ENCODE measurements at regions not wholly inside any gene's neighbourhood (a gene's known extent, or its start where the extent isn't known, plus 50 kb on each side); places are given as distances from the start of the nearest gene placed in this dataset.

DNA sequence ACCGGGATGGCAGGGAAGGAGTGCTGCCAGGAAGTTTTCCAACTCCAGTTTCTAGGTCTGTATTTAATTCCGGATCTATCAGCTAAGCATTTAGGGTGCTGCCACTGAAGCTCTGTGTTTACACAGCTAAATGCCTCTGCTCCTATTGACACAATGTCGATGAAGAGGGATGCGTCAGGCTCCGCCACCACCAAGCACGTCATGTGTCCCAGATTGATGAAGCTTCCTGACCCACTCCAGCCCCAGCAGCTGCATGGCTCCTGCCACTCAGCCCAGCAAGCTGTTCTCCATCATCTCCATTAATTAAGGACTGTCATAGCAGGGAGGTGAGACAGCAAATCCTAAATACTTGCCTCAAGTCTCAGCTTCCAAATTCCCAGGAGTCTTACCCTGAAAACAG is 435.2 kb upstream of the ZNF507 start:
- no peak for TF ChIP-seq TOE1 (CRISPR knock-in tag; IDR thresholded peaks at IDR 0.05)
- TF ChIP-seq, protein P1, sequence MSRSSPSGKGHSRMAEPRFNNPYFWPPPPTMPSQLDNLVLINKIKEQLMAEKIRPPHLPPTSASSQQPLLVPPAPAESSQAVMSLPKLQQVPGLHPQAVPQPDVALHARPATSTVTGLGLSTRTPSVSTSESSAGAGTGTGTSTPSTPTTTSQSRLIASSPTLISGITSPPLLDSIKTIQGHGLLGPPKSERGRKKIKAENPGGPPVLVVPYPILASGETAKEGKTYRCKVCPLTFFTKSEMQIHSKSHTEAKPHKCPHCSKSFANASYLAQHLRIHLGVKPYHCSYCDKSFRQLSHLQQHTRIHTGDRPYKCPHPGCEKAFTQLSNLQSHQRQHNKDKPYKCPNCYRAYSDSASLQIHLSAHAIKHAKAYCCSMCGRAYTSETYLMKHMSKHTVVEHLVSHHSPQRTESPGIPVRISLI (CRISPR knock-in tag; IDR thresholded peaks at IDR 0.05; ENCODE audit: borderline replicate concordance): no peak
- no peak for TF ChIP-seq ZNF572 (CRISPR knock-in tag; IDR thresholded peaks at IDR 0.05)
- TF ChIP-seq REXO4 (CRISPR knock-in tag; IDR thresholded peaks at IDR 0.05; ENCODE audit: borderline replicate concordance): no peak
- TF ChIP-seq YY1 (IDR thresholded peaks at IDR 0.05; ENCODE audit: insufficient read depth, insufficient replicate concordance, low read depth, low read length): no peak
- TF ChIP-seq, protein P2, sequence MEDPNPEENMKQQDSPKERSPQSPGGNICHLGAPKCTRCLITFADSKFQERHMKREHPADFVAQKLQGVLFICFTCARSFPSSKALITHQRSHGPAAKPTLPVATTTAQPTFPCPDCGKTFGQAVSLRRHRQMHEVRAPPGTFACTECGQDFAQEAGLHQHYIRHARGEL (CRISPR knock-in tag; IDR thresholded peaks at IDR 0.05): no peak
- TF ChIP-seq, protein P3, sequence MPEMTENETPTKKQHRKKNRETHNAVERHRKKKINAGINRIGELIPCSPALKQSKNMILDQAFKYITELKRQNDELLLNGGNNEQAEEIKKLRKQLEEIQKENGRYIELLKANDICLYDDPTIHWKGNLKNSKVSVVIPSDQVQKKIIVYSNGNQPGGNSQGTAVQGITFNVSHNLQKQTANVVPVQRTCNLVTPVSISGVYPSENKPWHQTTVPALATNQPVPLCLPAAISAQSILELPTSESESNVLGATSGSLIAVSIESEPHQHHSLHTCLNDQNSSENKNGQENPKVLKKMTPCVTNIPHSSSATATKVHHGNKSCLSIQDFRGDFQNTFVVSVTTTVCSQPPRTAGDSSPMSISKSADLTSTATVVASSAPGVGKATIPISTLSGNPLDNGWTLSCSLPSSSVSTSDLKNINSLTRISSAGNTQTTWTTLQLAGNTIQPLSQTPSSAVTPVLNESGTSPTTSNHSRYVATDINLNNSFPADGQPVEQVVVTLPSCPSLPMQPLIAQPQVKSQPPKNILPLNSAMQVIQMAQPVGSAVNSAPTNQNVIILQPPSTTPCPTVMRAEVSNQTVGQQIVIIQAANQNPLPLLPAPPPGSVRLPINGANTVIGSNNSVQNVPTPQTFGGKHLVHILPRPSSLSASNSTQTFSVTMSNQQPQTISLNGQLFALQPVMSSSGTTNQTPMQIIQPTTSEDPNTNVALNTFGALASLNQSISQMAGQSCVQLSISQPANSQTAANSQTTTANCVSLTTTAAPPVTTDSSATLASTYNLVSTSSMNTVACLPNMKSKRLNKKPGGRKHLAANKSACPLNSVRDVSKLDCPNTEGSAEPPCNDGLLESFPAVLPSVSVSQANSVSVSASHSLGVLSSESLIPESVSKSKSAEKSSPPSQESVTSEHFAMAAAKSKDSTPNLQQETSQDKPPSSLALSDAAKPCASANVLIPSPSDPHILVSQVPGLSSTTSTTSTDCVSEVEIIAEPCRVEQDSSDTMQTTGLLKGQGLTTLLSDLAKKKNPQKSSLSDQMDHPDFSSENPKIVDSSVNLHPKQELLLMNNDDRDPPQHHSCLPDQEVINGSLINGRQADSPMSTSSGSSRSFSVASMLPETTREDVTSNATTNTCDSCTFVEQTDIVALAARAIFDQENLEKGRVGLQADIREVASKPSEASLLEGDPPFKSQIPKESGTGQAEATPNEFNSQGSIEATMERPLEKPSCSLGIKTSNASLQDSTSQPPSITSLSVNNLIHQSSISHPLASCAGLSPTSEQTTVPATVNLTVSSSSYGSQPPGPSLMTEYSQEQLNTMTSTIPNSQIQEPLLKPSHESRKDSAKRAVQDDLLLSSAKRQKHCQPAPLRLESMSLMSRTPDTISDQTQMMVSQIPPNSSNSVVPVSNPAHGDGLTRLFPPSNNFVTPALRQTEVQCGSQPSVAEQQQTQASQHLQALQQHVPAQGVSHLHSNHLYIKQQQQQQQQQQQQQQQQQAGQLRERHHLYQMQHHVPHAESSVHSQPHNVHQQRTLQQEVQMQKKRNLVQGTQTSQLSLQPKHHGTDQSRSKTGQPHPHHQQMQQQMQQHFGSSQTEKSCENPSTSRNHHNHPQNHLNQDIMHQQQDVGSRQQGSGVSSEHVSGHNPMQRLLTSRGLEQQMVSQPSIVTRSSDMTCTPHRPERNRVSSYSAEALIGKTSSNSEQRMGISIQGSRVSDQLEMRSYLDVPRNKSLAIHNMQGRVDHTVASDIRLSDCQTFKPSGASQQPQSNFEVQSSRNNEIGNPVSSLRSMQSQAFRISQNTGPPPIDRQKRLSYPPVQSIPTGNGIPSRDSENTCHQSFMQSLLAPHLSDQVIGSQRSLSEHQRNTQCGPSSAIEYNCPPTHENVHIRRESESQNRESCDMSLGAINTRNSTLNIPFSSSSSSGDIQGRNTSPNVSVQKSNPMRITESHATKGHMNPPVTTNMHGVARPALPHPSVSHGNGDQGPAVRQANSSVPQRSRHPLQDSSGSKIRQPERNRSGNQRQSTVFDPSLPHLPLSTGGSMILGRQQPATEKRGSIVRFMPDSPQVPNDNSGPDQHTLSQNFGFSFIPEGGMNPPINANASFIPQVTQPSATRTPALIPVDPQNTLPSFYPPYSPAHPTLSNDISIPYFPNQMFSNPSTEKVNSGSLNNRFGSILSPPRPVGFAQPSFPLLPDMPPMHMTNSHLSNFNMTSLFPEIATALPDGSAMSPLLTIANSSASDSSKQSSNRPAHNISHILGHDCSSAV (CRISPR knock-in tag; IDR thresholded peaks at IDR 0.05; ENCODE audit: borderline replicate concordance): no peak
- TF ChIP-seq, protein P4, sequence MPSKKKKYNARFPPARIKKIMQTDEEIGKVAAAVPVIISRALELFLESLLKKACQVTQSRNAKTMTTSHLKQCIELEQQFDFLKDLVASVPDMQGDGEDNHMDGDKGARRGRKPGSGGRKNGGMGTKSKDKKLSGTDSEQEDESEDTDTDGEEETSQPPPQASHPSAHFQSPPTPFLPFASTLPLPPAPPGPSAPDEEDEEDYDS (CRISPR knock-in tag; IDR thresholded peaks at IDR 0.05): no peak
- TF ChIP-seq ZNF550 (CRISPR knock-in tag; IDR thresholded peaks at IDR 0.05; ENCODE audit: borderline replicate concordance): no peak
- TF ChIP-seq, protein P5, sequence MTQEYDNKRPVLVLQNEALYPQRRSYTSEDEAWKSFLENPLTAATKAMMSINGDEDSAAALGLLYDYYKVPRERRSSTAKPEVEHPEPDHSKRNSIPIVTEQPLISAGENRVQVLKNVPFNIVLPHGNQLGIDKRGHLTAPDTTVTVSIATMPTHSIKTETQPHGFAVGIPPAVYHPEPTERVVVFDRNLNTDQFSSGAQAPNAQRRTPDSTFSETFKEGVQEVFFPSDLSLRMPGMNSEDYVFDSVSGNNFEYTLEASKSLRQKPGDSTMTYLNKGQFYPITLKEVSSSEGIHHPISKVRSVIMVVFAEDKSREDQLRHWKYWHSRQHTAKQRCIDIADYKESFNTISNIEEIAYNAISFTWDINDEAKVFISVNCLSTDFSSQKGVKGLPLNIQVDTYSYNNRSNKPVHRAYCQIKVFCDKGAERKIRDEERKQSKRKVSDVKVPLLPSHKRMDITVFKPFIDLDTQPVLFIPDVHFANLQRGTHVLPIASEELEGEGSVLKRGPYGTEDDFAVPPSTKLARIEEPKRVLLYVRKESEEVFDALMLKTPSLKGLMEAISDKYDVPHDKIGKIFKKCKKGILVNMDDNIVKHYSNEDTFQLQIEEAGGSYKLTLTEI (CRISPR knock-in tag; conservative IDR thresholded peaks at IDR 0.05): no peak
- TF ChIP-seq ZNF232 (CRISPR knock-in tag; IDR thresholded peaks at IDR 0.05; ENCODE audit: borderline replicate concordance): no peak
- TF ChIP-seq JUN (CRISPR knock-in tag; IDR thresholded peaks at IDR 0.05): no peak
- Histone ChIP-seq H3K4me3 (replicated peaks in 1 of 3; ENCODE audit: insufficient read depth in 1 of 3, low read depth in 2 of 3, low read length in 3 of 3) (no peak overlapping the region), H3K27ac (ENCODE audit: extremely low read length, insufficient read depth, low read length) (no peak overlapping the region), H4K20me1 (ENCODE audit: insufficient read depth, low read length) (no peaks in the 10 kb centered on the region), H3K9ac (ENCODE audit: insufficient read depth, low read depth, low read length) (no peak overlapping the region), H3K9me3 (ENCODE audit: low read length) (peaks cover 63% of the 10 kb centered on the region), H3K4me2 (ENCODE audit: low read depth, low read length) (no peak overlapping the region), H3K79me2 (ENCODE audit: insufficient read depth, low read length) (no peaks in the 10 kb centered on the region), H2AFZ (ENCODE audit: low read length) (no peak overlapping the region), H3K36me3 (replicated peaks in 1 of 2; ENCODE audit: control insufficient read depth in 1 of 2, insufficient read depth in 2 of 2, low read length in 2 of 2) (no peaks in the 10 kb centered on the region), H3K27me3 (ENCODE audit: control insufficient read depth in 1 of 2, insufficient read depth in 2 of 2, low read length in 2 of 2) (no peaks in the 10 kb centered on the region), H3K4me1 (ENCODE audit: insufficient read depth, low read length) (no peaks in the 10 kb centered on the region)
- DNase-seq (ENCODE audit: low spot score) (no peak), FAIRE-seq (no peak), ATAC-seq (no peak)
- ChIA-PET POLR2A (no interaction called here), CTCF (ENCODE audit: low intra/inter-chr PET ratio, low total read pairs) (no interaction called here)
- WGBS (ENCODE audit: low lambda C conversion rate): no CpG with 5 or more reads among the region's 6 CpGs
- no TSS peak for BruUV-seq (replicated peaks)
- in situ Hi-C loops (cut with HindIII; ENCODE audit: extremely low pct_ligation_motif_present, low pct_unique_long_range_greater_than_20kb): no loop called here
- intact Hi-C loops (cut with micrococcal nuclease; ENCODE audit: unreplicated experiment): no loop called here

Measured in HepG2 (cell line).